HL-60 (cell line): ENCODE measurements at regions not wholly inside any gene's neighbourhood (a gene's known extent, or its start where the extent isn't known, plus 50 kb on each side); places are given as distances from the start of the nearest gene placed in this dataset.

Experiments used
- DNase-seq, 2 experiments: peaks; one replicate each; pipeline ENCODE4 v3.0.0-alpha.2; 2010 to 2020; ENCODE audit warnings: low read depth in 1 of 2, low spot score in 1 of 2
- H3K27ac ChIP-seq: fragments of 250-450 bp; sonication (Bioruptor Pico); replicated peaks from 2 replicates; pipeline ENCODE4 v1.5.1; 2020; ENCODE audit warnings: mild to moderate bottlenecking, moderate library complexity
- H3K27me3 ChIP-seq: fragments of 250-450 bp; sonication (Bioruptor Pico); 2 replicates; pipeline ENCODE4 v1.5.1; 2021; ENCODE audit warnings: mild to moderate bottlenecking, moderate library complexity; ENCODE audit not compliant: insufficient read depth, poor library complexity, severe bottlenecking
- H3K4me3 ChIP-seq: replicated peaks from 2 replicates; pipeline ENCODE4 v1.5.1; 2011; ENCODE audit warnings: mild to moderate bottlenecking, control low read depth, low read length; ENCODE audit not compliant: insufficient read depth
- GABPA ChIP-seq: IDR thresholded peaks from 2 replicates; pipeline ENCODE4 v1.6.1; 2012; ENCODE audit warnings: low read depth
- POLR2AphosphoS5 ChIP-seq: IDR thresholded peaks from 2 replicates; pipeline ENCODE4 v1.6.1; 2012; ENCODE audit warnings: low read depth
- REST ChIP-seq: IDR thresholded peaks from 2 replicates; pipeline ENCODE4 v1.6.1; 2012; ENCODE audit warnings: low read depth; ENCODE audit not compliant: insufficient replicate concordance
- SPI1 ChIP-seq: IDR thresholded peaks from 2 replicates; pipeline ENCODE4 v1.6.1; 2012; ENCODE audit warnings: low read depth, mild to moderate bottlenecking, borderline replicate concordance
- TF ChIP-seq, protein P1 (sequence below): IDR thresholded peaks from one replicate; pipeline ENCODE4 v1.5.1; 2011; ENCODE audit warnings: low read length, control low read depth, inconsistent platforms; ENCODE audit not compliant: insufficient read depth

DNA sequence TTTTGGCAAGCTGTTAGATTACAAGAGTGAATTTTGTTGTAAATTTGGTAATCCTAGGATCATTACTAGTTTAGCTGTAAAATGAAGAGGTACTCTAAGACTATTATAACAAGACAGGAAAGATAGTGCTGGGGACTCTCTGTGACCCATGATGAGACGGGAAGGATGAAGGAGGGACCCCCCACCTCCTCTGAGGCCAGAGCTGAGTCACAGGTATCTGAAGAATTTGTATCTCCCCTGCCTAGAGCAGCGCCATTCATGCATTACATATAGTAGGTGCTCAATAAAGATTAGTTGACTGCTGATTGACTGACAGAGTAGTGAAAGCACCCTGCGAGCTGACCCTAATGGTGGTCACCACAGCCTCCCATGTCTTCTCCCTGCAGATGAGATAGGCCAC is 202.8 kb downstream of the SNX18 start:
- no peak overlapping the region for H3K27ac ChIP-seq

GRCh38 chr5:54719384-54720283 is 202.1 kb downstream of the SNX18 start:
- H3K27ac ChIP-seq = no peak overlapping the region
- no peak overlapping the region for H3K4me3 ChIP-seq
- no peaks in the 10 kb centered on the region for H3K27me3 ChIP-seq
- no peak for DNase-seq
- no peak for TF ChIP-seq REST
- TF ChIP-seq GABPA = no peak

More for the DNA sequence above, 202.8 kb downstream of the SNX18 start:
- no peaks in the 10 kb centered on the region for H3K27me3 ChIP-seq
- DNase-seq = no peak
- no peak overlapping the region for H3K4me3 ChIP-seq
- TF ChIP-seq REST (no peak), GABPA (no peak), POLR2AphosphoS5 (no peak)
- TF ChIP-seq, protein P1, sequence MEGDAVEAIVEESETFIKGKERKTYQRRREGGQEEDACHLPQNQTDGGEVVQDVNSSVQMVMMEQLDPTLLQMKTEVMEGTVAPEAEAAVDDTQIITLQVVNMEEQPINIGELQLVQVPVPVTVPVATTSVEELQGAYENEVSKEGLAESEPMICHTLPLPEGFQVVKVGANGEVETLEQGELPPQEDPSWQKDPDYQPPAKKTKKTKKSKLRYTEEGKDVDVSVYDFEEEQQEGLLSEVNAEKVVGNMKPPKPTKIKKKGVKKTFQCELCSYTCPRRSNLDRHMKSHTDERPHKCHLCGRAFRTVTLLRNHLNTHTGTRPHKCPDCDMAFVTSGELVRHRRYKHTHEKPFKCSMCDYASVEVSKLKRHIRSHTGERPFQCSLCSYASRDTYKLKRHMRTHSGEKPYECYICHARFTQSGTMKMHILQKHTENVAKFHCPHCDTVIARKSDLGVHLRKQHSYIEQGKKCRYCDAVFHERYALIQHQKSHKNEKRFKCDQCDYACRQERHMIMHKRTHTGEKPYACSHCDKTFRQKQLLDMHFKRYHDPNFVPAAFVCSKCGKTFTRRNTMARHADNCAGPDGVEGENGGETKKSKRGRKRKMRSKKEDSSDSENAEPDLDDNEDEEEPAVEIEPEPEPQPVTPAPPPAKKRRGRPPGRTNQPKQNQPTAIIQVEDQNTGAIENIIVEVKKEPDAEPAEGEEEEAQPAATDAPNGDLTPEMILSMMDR = no peak

GRCh38 chr5:54718656-54719055 is 201.1 kb downstream of the SNX18 start:
- DNase-seq = no peak
- TF ChIP-seq SPI1 (no peak), REST (no peak), POLR2AphosphoS5 (no peak), GABPA (no peak)
- TF ChIP-seq, protein P1 = no peak
- H3K27ac ChIP-seq = no peak overlapping the region

More at GRCh38 chr5:54718656-54719055, 201.1 kb downstream of the SNX18 start:
- no peaks in the 10 kb centered on the region for H3K27me3 ChIP-seq
- H3K4me3 ChIP-seq = no peak overlapping the region
